ENCODE measurements at regions not wholly inside any gene's neighbourhood (a gene's known extent, or its start where the extent isn't known, plus 50 kb on each side); places are given as distances from the start of the nearest gene placed in this dataset.

GRCh38 chr10:64635906-64636305 is 1114.7 kb downstream of the REEP3 start:
- TF ChIP-seq CTCF (IDR thresholded peaks at IDR 0.05; ENCODE audit: insufficient read depth, low read depth, low read length, missing control alignments): no peak

GRCh38 chr10:64636461-64636860 is 1115.3 kb downstream of the REEP3 start:
- H3K4me3 ChIP-seq (ENCODE audit: low read depth, low read length): no peak overlapping the region
- DNase-seq (ENCODE audit: low read depth): no peak
- no peak for TF ChIP-seq CTCF (IDR thresholded peaks at IDR 0.05; ENCODE audit: insufficient read depth, low read depth, low read length, missing control alignments)

More at GRCh38 chr10:64635906-64636305, 1114.7 kb downstream of the REEP3 start:
- H3K4me3 ChIP-seq (ENCODE audit: low read depth, low read length): no peak overlapping the region
- no peak for DNase-seq (ENCODE audit: low read depth)

GRCh38 chr10:64637939-64638338 is 1116.7 kb downstream of the REEP3 start:
- TF ChIP-seq CTCF (IDR thresholded peaks at IDR 0.05; ENCODE audit: insufficient read depth, low read depth, low read length, missing control alignments): no peak
- DNase-seq (ENCODE audit: low read depth): no peak
- H3K4me3 ChIP-seq (ENCODE audit: low read depth, low read length): no peak overlapping the region

GRCh38 chr10:64648915-64649314 is 1127.7 kb downstream of the REEP3 start:
- peak; percentile 9 for DNase-seq (ENCODE audit: low read depth)
- TF ChIP-seq CTCF (IDR thresholded peaks at IDR 0.05; ENCODE audit: insufficient read depth, low read depth, low read length, missing control alignments): no peak

GRCh38 chr10:64658528-64658927 is 1137.3 kb downstream of the REEP3 start:
- no peak overlapping the region for H3K4me3 ChIP-seq (ENCODE audit: low read depth, low read length)
- no peak for TF ChIP-seq CTCF (IDR thresholded peaks at IDR 0.05; ENCODE audit: insufficient read depth, low read depth, low read length, missing control alignments)
- DNase-seq (ENCODE audit: low read depth): no peak

More at GRCh38 chr10:64648915-64649314, 1127.7 kb downstream of the REEP3 start:
- no peak overlapping the region for H3K4me3 ChIP-seq (ENCODE audit: low read depth, low read length)

GRCh38 chr10:64659311-64659710 is 1138.1 kb downstream of the REEP3 start:
- H3K4me3 ChIP-seq (ENCODE audit: low read depth, low read length): no peak overlapping the region
- no peak for TF ChIP-seq CTCF (IDR thresholded peaks at IDR 0.05; ENCODE audit: insufficient read depth, low read depth, low read length, missing control alignments)
- no peak for DNase-seq (ENCODE audit: low read depth)

- no peak for TF ChIP-seq CTCF (IDR thresholded peaks at IDR 0.05; ENCODE audit: insufficient read depth, low read depth, low read length, missing control alignments)
- DNase-seq (ENCODE audit: low read depth): no peak
- H3K4me3 ChIP-seq (ENCODE audit: low read depth, low read length): no peak overlapping the region
These were observed 1160.8 kb downstream of the REEP3 start for GRCh38 chr10:64682043-64682442.
